Lower leg skin (tissue), 4 donors: ENCODE measurements at regions not wholly inside any gene's neighbourhood (a gene's known extent, or its start where the extent isn't known, plus 50 kb on each side); places are given as distances from the start of the nearest gene placed in this dataset.

Experiments
- DNase-seq, 2 donors: peaks; one replicate each; pipeline ENCODE4 v3.0.0-alpha.2; 2019; ENCODE audit warnings: low spot score in 2 of 2
- H3K4me3 ChIP-seq: fragments of 200-600 bp; sonication (generic); 2 replicates; pipeline ENCODE4 v1.5.1; 2017; ENCODE audit warnings: mild to moderate bottlenecking, low read depth; ENCODE audit not compliant: poor library complexity, severe bottlenecking
- CTCF ChIP-seq, 3 donors: fragments of 450-650 bp; IDR thresholded peaks; one replicate each; pipeline ENCODE4 v1.5.1; 2016; ENCODE audit warnings: antibody characterized with exemption in 3 of 3, mild to moderate bottlenecking in 3 of 3, moderate library complexity in 2 of 3
- POLR2A ChIP-seq, 2 donors: fragments of 450-650 bp; IDR thresholded peaks; one replicate each; pipeline ENCODE4 v1.6.1; 2016 to 2017; ENCODE audit warnings: antibody characterized with exemption in 2 of 2, mild to moderate bottlenecking in 1 of 2, moderate library complexity in 1 of 2
- WGBS, 2 donors: methylation state at CpG; one replicate each; pipeline ENCODE4 v1.1.5; 2018; 5-methylcytosine and 5-hydroxymethylcytosine counted together
- intact Hi-C: fragments of 100-400 bp; cut with DNase I; formaldehyde crosslinking; loops from one replicate; pipeline ENCODE4 v1.15.0; 2023; ENCODE audit warnings: low total_unique reads

GRCh38 chr11:131186629-131187101 lies 183.8 kb upstream of the NTM start:
- no peak overlapping the region for H3K4me3 ChIP-seq
- no peak for DNase-seq
- TF ChIP-seq POLR2A (IDR thresholded peaks at IDR 0.05) = no peak
- no peak for TF ChIP-seq CTCF (IDR thresholded peaks at IDR 0.05)
- WGBS, 2 donors = 28 to 30% methylated on average over 9 to 10 of the region's 10 CpGs
- intact Hi-C loops = no loop called here

- TF ChIP-seq CTCF (IDR thresholded peaks at IDR 0.05) = no peak
- no peak for TF ChIP-seq POLR2A (IDR thresholded peaks at IDR 0.05)
- DNase-seq = no peak
- 43 to 44% methylated on average over 5 of the region's 5 CpGs for WGBS, 2 donors
- intact Hi-C loops = no loop called here
- no peak overlapping the region for H3K4me3 ChIP-seq
Measured at GRCh38 chr11:131190446-131190845, 180.0 kb upstream of the NTM start.

GRCh38 chr11:131191606-131192005 lies 178.8 kb upstream of the NTM start:
- WGBS, 2 donors = 49 to 55% methylated on average over 4 of the region's 4 CpGs
- no peak for DNase-seq
- no peak for TF ChIP-seq POLR2A (IDR thresholded peaks at IDR 0.05)
- TF ChIP-seq CTCF (IDR thresholded peaks at IDR 0.05) = no peak
- intact Hi-C loops = no loop called here
- H3K4me3 ChIP-seq = no peak overlapping the region

- WGBS, 2 donors = 75 to 78% methylated on average over 12 of the region's 12 CpGs
- intact Hi-C loops = no loop called here
- no peak for DNase-seq
- H3K4me3 ChIP-seq = no peak overlapping the region
- no peak for TF ChIP-seq CTCF (IDR thresholded peaks at IDR 0.05)
Measured at GRCh38 chr11:131192628-131193027, 177.8 kb upstream of the NTM start.

GRCh38 chr11:131193031-131193501 lies 177.3 kb upstream of the NTM start:
- no peak overlapping the region for H3K4me3 ChIP-seq
- WGBS, 2 donors = 83 to 93% methylated on average over 11 of the region's 11 CpGs
- DNase-seq = no peak
- TF ChIP-seq POLR2A (IDR thresholded peaks at IDR 0.05) = no peak
- TF ChIP-seq CTCF (IDR thresholded peaks at IDR 0.05) = no peak
- intact Hi-C loops = no loop called here

GRCh38 chr11:131194726-131195125 lies 175.7 kb upstream of the NTM start:
- DNase-seq = no peak
- intact Hi-C loops = no loop called here
- no peak overlapping the region for H3K4me3 ChIP-seq
- TF ChIP-seq POLR2A (IDR thresholded peaks at IDR 0.05) = no peak
- no peak for TF ChIP-seq CTCF (IDR thresholded peaks at IDR 0.05)
- 81 to 85% methylated on average over 6 of the region's 6 CpGs for WGBS, 2 donors
